HEK293T (cell line): ENCODE measurements at regions not wholly inside any gene's neighbourhood (a gene's known extent, or its start where the extent isn't known, plus 50 kb on each side); places are given as distances from the start of the nearest gene placed in this dataset.

Experiments
- CTCF ChIA-PET: fragments of 350-600 bp; formaldehyde crosslinking; extraction: SDS; loops from one replicate; lab custom pipeline; 2021; ENCODE audit warnings: antibody characterized with exemption, inconsistent platforms; lab: Yijun Ruan, JAX
- POLR2A ChIA-PET: fragments of 350-600 bp; formaldehyde crosslinking; extraction: SDS; loops from one replicate; lab custom pipeline; 2020; ENCODE audit warnings: antibody characterized with exemption, inconsistent platforms; lab: Yijun Ruan, JAX
- DNase-seq: peaks from one replicate; pipeline ENCODE4 v3.0.0; 2012; ENCODE audit warnings: mixed read lengths; ENCODE audit errors: extremely low spot score
- ARNT ChIP-seq: fragments of 450-650 bp; IDR thresholded peaks from 2 replicates; pipeline ENCODE4 v1.6.1; 2017; ENCODE audit warnings: mild to moderate bottlenecking
- BHLHE40 ChIP-seq: fragments of 450-650 bp; IDR thresholded peaks from 2 replicates; pipeline ENCODE4 v1.6.1; 2016; ENCODE audit warnings: mild to moderate bottlenecking, moderate library complexity, borderline replicate concordance
- CTBP1 ChIP-seq: fragments of 450-650 bp; IDR thresholded peaks from 2 replicates; pipeline ENCODE4 v1.6.1; 2016; ENCODE audit warnings: borderline replicate concordance
- ELF4 ChIP-seq: fragments of 450-650 bp; IDR thresholded peaks from 2 replicates; pipeline ENCODE4 v1.6.1; 2017; ENCODE audit warnings: antibody characterized with exemption
- FOXA1 ChIP-seq: fragments of 450-650 bp; IDR thresholded peaks from 2 replicates; pipeline ENCODE4 v1.6.1; 2016; ENCODE audit warnings: mild to moderate bottlenecking
- FOXK2 ChIP-seq: fragments of 450-650 bp; IDR thresholded peaks from 2 replicates; pipeline ENCODE4 v1.6.1; 2016; ENCODE audit warnings: mild to moderate bottlenecking
- FOXM1 ChIP-seq: fragments of 450-650 bp; IDR thresholded peaks from 2 replicates; pipeline ENCODE4 v1.6.1; 2017; ENCODE audit warnings: mild to moderate bottlenecking, borderline replicate concordance
- HDGF ChIP-seq: fragments of 450-650 bp; IDR thresholded peaks from 2 replicates; pipeline ENCODE4 v1.6.1; 2017; ENCODE audit warnings: antibody characterized with exemption, borderline replicate concordance
- L3MBTL2 ChIP-seq: fragments of 450-650 bp; conservative IDR thresholded peaks from 2 replicates; pipeline ENCODE4 v1.6.1; 2016; ENCODE audit warnings: mild to moderate bottlenecking
- LEF1 ChIP-seq: fragments of 450-650 bp; IDR thresholded peaks from 2 replicates; pipeline ENCODE4 v1.6.1; 2017; ENCODE audit warnings: mild to moderate bottlenecking, borderline replicate concordance
- NFRKB ChIP-seq: fragments of 450-650 bp; IDR thresholded peaks from 2 replicates; pipeline ENCODE4 v1.6.1; 2016; ENCODE audit warnings: mild to moderate bottlenecking, moderate library complexity
- PKNOX1 ChIP-seq: fragments of 450-650 bp; IDR thresholded peaks from 2 replicates; pipeline ENCODE4 v1.6.1; 2016
- SP1 ChIP-seq: fragments of 450-650 bp; IDR thresholded peaks from 2 replicates; pipeline ENCODE4 v1.6.1; 2017
- SUZ12 ChIP-seq: fragments of 450-650 bp; IDR thresholded peaks from 2 replicates; pipeline ENCODE4 v1.6.1; 2016; ENCODE audit warnings: mild to moderate bottlenecking
- TARDBP ChIP-seq: fragments of 450-650 bp; IDR thresholded peaks from 2 replicates; pipeline ENCODE4 v1.6.1; 2016
- ZNF384 ChIP-seq: fragments of 450-650 bp; IDR thresholded peaks from 2 replicates; pipeline ENCODE4 v1.6.1; 2016

DNA sequence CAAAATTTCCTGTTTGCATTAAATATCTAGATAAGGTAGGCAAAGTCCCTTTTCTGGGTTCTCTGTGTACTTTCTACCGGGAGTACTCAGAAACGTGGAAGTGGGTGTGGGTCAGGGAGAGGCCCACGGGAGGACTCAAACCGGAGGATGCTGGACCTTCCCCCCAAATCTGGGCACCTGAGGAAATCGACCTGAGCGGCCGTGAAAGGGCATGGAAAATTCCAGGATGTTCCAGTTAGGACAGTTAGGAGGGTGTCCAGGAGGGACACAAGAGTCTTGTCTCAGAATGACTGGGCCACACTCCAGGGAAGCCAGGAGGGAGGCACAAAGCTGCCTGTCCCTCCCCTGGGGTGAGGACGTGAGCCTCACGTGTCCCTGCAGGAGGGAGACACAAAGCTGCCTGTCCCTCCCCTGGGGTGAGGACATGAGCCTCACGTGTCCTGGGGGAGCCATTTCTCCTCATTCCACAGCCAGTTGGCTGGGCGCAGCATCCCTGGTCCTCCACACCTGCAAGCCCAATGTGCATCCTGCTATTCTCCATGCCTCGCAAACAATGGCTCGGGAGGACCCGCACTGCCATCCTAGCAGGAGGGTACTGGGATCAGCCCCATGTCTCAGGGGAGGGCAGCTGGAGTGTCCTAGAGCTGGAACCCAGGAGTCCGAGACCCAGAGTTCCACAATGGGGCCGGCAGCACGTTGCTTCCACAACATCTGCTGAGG, 190.5 kb upstream of the PPP2R2D start:
- POLR2A ChIA-PET = no interaction called here
- CTCF ChIA-PET = no interaction called here
- TF ChIP-seq FOXM1 (no peak), ZNF384 (no peak)
- no peak for DNase-seq

- DNase-seq = no peak
- ChIA-PET POLR2A (no interaction called here), CTCF (no interaction called here)
- no peak for TF ChIP-seq HDGF
These were observed 178.7 kb upstream of the PPP2R2D start for GRCh38 chr10:131722121-131722520.

DNA sequence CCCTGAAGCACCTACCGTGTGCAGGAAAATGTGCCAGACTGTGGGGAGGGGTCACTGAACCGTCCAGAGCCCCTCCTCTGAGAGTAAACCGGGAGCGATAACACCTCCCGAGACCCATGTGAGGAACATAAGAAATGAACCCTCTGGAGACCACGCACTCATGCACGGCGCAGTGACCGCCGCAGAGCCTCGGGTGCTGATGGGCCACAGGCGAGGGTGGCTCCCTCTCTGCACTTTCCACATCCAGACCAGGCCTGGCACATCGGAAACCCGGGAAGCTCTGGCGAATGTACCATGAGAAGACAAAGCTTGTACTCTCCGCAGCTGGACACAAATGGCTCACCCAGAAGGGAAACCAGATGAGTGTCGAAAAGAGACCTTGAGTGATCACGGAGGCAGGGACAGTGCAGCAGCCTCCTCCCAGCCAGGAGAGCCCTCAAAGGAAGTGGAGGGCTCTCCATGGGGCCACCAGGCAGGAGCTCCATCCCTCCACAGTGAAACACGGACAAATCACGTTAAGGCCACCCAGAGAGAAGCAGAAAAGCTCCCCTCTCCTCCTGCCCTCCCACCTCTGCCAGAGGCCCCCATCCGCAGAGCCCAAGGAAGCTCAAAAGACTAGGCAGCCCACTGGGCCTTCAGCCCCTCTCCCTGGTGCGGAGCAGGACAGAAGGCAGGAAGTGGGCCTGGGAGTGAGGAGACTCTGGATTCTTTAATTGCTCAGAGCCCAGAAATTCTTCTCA, 178.1 kb upstream of the PPP2R2D start:
- DNase-seq = no peak
- CTCF ChIA-PET = no interaction called here
- POLR2A ChIA-PET = no interaction called here
- TF ChIP-seq SUZ12 (no peak), TARDBP (no peak), CTBP1 (no peak), FOXK2 (no peak), LEF1 (no peak), HDGF (no peak), PKNOX1 (no peak), ZNF384 (no peak), BHLHE40 (no peak), FOXA1 (no peak), NFRKB (no peak), ELF4 (no peak), L3MBTL2 (no peak), FOXM1 (no peak), SP1 (no peak), ARNT (no peak)

- no peak for DNase-seq
- no peak for TF ChIP-seq LEF1
- TF ChIP-seq SP1 = no peak
- TF ChIP-seq ARNT = no peak
- TF ChIP-seq BHLHE40 = no peak
- TF ChIP-seq CTBP1 = no peak
- no peak for TF ChIP-seq SUZ12
- TF ChIP-seq FOXK2 = no peak
- no peak for TF ChIP-seq HDGF
- no peak for TF ChIP-seq FOXA1
- no peak for TF ChIP-seq FOXM1
- TF ChIP-seq ELF4 = no peak
- no peak for TF ChIP-seq PKNOX1
- TF ChIP-seq NFRKB = no peak
- no peak for TF ChIP-seq L3MBTL2
- no peak for TF ChIP-seq ZNF384
- TF ChIP-seq TARDBP = no peak
- POLR2A ChIA-PET = no interaction called here
- CTCF ChIA-PET = no interaction called here
These were observed 177.3 kb upstream of the PPP2R2D start for GRCh38 chr10:131723297-131724168.

DNA sequence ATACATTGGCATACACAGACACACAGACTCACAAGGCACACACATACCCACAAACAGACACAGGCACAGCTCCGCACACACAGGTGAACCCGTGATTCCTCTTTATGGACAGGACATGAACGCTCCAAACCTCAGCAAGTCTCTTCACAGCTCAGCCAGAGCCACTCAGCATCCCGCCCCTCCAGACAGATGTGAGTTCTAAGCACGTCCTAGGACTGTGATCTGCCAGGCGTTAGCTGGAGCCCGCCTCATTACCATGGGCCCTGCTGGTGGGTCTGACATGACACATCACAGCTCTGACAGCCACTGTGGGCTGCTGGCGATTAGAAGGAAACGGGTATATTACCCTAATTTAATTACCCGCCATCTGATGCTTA, 176.7 kb upstream of the PPP2R2D start:
- TF ChIP-seq TARDBP (no peak), HDGF (no peak), BHLHE40 (no peak), ELF4 (no peak), CTBP1 (no peak), SP1 (no peak), NFRKB (no peak), LEF1 (no peak), ARNT (no peak), L3MBTL2 (no peak)
- CTCF ChIA-PET = no interaction called here

DNA sequence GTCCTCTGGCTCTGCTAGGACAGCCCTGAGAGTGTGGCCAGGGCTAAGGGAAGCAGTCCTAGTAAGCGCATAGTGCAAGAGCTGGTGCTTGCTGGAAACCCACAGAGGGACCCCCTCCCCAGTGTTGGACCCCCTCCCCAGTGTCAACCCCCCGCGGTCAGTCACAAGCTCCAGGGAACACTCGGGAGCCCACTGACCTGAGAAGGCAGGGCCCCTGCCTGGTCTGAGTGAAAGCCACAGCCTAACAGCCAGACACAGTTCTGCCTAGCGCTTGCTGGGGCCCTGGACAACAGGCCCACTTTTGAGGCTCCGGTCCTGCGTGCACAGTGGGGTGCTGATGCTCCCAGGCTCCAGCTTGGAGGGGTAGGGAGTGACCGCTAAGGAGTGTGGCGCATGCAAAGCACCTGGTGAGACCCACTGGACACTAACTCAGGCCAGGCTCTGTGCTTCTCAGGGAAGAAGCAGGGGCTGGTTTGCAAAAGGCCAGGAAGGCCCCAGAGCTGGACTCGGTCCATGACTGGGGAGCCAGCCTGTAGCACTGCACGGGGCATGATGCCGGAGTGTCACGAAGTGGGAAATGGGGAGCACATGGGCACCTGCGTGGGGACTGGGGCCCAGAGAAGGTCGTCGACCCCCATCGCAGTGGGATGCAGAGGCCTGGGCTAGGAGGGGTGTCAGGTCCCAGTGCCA, 175.8 kb upstream of the PPP2R2D start:
- TF ChIP-seq FOXM1 (no peak), LEF1 (no peak), L3MBTL2 (no peak), BHLHE40 (no peak), PKNOX1 (no peak), ARNT (no peak), SP1 (no peak), FOXK2 (no peak), CTBP1 (no peak), SUZ12 (no peak), FOXA1 (no peak), TARDBP (no peak), NFRKB (no peak)
- ChIA-PET CTCF (no interaction called here), POLR2A (no interaction called here)
- DNase-seq = no peak

More for the DNA sequence above, 176.7 kb upstream of the PPP2R2D start:
- POLR2A ChIA-PET = no interaction called here
- no peak for DNase-seq
